ENCODE measurements at regions not wholly inside any gene's neighbourhood (a gene's known extent, or its start where the extent isn't known, plus 50 kb on each side); places are given as distances from the start of the nearest gene placed in this dataset.
A peak's percentile ranks its signal among the peaks of the same experiment; 100 is the strongest.

- H3K27me3 ChIP-seq (ENCODE audit: control insufficient read depth, insufficient read depth, low read length): no peaks in the 10 kb centered on the region
- no peak overlapping the region for H3K4me3 ChIP-seq (ENCODE audit: insufficient read depth, low read depth, low read length)
- H3K36me3 ChIP-seq (replicated peaks; ENCODE audit: control insufficient read depth, insufficient read depth, low read length): no peaks in the 10 kb centered on the region
- no peak for DNase-seq
These were observed 55.6 kb downstream of the PBDC1 start for GRCh38 chrX:76228499-76228898.

- no peak for DNase-seq
- no peak overlapping the region for H3K4me3 ChIP-seq (ENCODE audit: insufficient read depth, low read depth, low read length)
- H3K27me3 ChIP-seq (ENCODE audit: control insufficient read depth, insufficient read depth, low read length): no peaks in the 10 kb centered on the region
These were observed 76.0 kb downstream of the PBDC1 start for GRCh38 chrX:76248901-76249300.

GRCh38 chrX:76253432-76253831 lies 80.6 kb downstream of the PBDC1 start:
- DNase-seq: peak; percentile 33
- Histone ChIP-seq H3K4me3 (ENCODE audit: insufficient read depth, low read depth, low read length) (no peak overlapping the region), H3K27me3 (ENCODE audit: control insufficient read depth, insufficient read depth, low read length) (no peaks in the 10 kb centered on the region), H3K36me3 (replicated peaks; ENCODE audit: control insufficient read depth, insufficient read depth, low read length) (no peaks in the 10 kb centered on the region)

More at GRCh38 chrX:76248901-76249300, 76.0 kb downstream of the PBDC1 start:
- no peaks in the 10 kb centered on the region for H3K36me3 ChIP-seq (replicated peaks; ENCODE audit: control insufficient read depth, insufficient read depth, low read length)

- peak; percentile 46 for DNase-seq
- Histone ChIP-seq H3K27me3 (ENCODE audit: control insufficient read depth, insufficient read depth, low read length) (no peaks in the 10 kb centered on the region), H3K36me3 (replicated peaks; ENCODE audit: control insufficient read depth, insufficient read depth, low read length) (no peaks in the 10 kb centered on the region), H3K4me3 (ENCODE audit: insufficient read depth, low read depth, low read length) (no peak overlapping the region)
These were observed 106.1 kb downstream of the PBDC1 start for GRCh38 chrX:76279007-76279406.

All from H7 (cell line).